Uterus (tissue), 2 donors: ENCODE measurements at regions not wholly inside any gene's neighbourhood (a gene's known extent, or its start where the extent isn't known, plus 50 kb on each side); places are given as distances from the start of the nearest gene placed in this dataset.

Experiments
- CTCF ChIP-seq, 4 experiments: fragments of 200-600 bp in 2 of 4; fragments of 450-650 bp in 2 of 4; sonication (generic) in 2 of 4; IDR thresholded peaks; one replicate each; pipeline ENCODE4 v1.5.1; 2016 to 2019; ENCODE audit warnings: antibody characterized with exemption in 4 of 4, mild to moderate bottlenecking in 2 of 4, moderate library complexity in 1 of 4
- POLR2A ChIP-seq, 2 donors: fragments of 450-650 bp; IDR thresholded peaks; one replicate each; pipeline ENCODE4 v1.6.1; 2016; ENCODE audit warnings: antibody characterized with exemption in 2 of 2, mild to moderate bottlenecking in 1 of 2, moderate library complexity in 1 of 2

GRCh38 chr2:80725001-80725400 lies 420.4 kb upstream of the LRRTM1 start:
- TF ChIP-seq CTCF (IDR thresholded peaks at IDR 0.05) (no peak), POLR2A (IDR thresholded peaks at IDR 0.05) (no peak)
